ENCODE measurements at regions not wholly inside any gene's neighbourhood (a gene's known extent, or its start where the extent isn't known, plus 50 kb on each side); places are given as distances from the start of the nearest gene placed in this dataset.

DNA sequence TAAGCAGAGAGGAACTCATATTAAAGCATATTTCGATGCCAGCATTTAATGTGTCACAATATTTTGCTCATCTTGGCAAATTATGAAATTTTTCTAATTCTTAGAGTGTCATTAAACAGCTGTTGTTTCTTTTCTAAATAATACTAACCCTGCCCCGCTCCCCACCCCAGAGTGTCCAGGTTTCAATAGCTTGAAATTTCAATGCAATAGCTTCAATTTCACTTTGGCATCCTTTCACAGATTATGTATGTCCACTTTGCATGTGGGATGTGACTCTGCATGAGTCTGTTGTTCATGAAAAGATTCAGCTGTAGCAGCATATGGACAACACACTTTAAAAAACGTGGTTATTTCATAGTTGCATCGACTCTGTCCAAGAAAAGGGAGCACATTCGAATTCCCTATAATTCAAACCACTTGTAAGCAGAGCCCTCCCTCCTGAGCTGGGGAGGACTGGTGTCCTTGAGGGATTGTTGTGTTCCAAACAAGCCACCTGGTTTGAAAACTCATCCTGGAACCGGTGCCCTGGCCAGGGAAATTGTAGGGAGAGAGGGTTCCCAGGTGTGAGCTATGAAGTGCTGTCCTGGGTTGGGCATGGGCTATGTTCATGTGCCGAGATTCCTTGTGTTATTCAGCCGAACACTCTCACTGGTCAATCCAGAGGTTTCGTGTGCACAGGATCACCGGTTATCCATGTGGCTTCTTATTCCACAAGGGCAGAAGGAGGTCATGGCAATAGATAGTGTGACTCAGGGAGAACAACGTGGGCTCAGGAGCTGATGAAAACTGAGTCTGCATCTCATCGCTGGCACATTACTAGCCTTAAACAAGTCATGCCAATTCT is 64.6 kb upstream of the CREB5 start:
- Mint-ChIP-seq H3K27ac (no peak overlapping the region), H3K9me3 (ENCODE audit: low read depth) (peaks cover 7% of the 10 kb centered on the region), H3K36me3 (ENCODE audit: insufficient read depth) (no peaks in the 10 kb centered on the region), H3K4me1 (ENCODE audit: low read depth) (peaks cover 4% of the 10 kb centered on the region), H3K27me3 (peaks cover 15% of the 10 kb centered on the region), H3K4me3 (ENCODE audit: low read depth) (no peak overlapping the region)
- DNase-seq (ENCODE audit: low spot score, unreplicated experiment), result no peak
- no peak for TF ChIP-seq CTCF (IDR thresholded peaks at IDR 0.05; ENCODE audit: unreplicated experiment)

DNA sequence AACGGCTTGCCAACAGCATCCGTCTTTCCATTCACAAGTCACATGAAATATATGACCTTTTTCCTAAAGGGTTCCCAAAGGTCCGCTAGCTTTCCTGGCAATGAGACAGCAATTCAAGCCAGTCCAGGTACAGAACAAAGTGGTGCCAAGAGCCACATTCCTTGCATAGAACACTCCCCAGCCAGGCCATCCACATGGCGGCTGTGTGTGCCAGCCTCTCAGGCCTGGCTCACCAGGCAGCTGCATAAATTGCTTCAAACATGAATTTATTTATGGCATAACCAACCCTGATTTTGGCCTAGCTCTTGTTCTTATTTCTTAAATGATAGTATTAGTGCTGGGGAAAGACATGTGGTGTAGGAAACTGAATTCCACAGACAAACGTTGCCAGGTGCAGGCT is 63.7 kb upstream of the CREB5 start:
- TF ChIP-seq CTCF (IDR thresholded peaks at IDR 0.05; ENCODE audit: unreplicated experiment), result no peak
- Mint-ChIP-seq H3K27ac (no peak overlapping the region), H3K4me1 (ENCODE audit: low read depth) (peaks cover 4% of the 10 kb centered on the region), H3K36me3 (ENCODE audit: insufficient read depth) (no peaks in the 10 kb centered on the region), H3K9me3 (ENCODE audit: low read depth) (peaks cover 6% of the 10 kb centered on the region), H3K4me3 (ENCODE audit: low read depth) (no peak overlapping the region), H3K27me3 (peaks cover 15% of the 10 kb centered on the region)
- DNase-seq (ENCODE audit: low spot score, unreplicated experiment), result no peak

DNA sequence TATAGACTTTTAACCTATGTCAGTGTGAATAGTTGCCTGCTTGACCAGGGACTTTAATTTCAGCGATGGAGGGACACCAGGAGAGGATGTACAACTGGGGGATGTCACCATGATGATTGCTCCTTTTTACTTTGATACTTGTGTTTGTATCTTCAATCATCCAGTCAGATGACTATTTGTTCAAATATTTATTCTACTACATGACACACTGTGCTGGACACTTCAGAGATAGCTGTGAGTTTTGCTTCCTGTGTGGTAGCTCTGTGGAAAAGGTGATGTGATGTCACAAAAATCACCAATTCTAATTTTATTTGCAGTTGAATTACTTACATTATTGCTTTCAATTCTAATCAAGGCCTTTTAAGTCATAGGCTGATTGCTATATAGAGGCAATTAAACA is 62.7 kb upstream of the CREB5 start:
- no peaks in the 10 kb centered on the region for H3K9me3 Mint-ChIP-seq (ENCODE audit: low read depth)
- no peak for TF ChIP-seq CTCF (IDR thresholded peaks at IDR 0.05; ENCODE audit: unreplicated experiment)
- no peak overlapping the region for H3K4me3 Mint-ChIP-seq (ENCODE audit: low read depth)
- no peak for DNase-seq (ENCODE audit: low spot score, unreplicated experiment)
- H3K36me3 Mint-ChIP-seq (ENCODE audit: insufficient read depth), result no peaks in the 10 kb centered on the region
- H3K27ac Mint-ChIP-seq, result no peak overlapping the region
- peaks cover 15% of the 10 kb centered on the region for H3K27me3 Mint-ChIP-seq
- H3K4me1 Mint-ChIP-seq (ENCODE audit: low read depth), result peaks cover 4% of the 10 kb centered on the region

GRCh38 chr7:28350662-28351061 is 61.7 kb upstream of the CREB5 start:
- Mint-ChIP-seq H3K4me1 (ENCODE audit: low read depth) (peaks cover 9% of the 10 kb centered on the region), H3K27ac (peak overlapping the region; percentile 63), H3K36me3 (ENCODE audit: insufficient read depth) (no peaks in the 10 kb centered on the region), H3K27me3 (peaks cover 15% of the 10 kb centered on the region), H3K4me3 (ENCODE audit: low read depth) (no peak overlapping the region), H3K9me3 (ENCODE audit: low read depth) (no peaks in the 10 kb centered on the region)
- no peak for TF ChIP-seq CTCF (IDR thresholded peaks at IDR 0.05; ENCODE audit: unreplicated experiment)
- no peak for DNase-seq (ENCODE audit: low spot score, unreplicated experiment)

DNA sequence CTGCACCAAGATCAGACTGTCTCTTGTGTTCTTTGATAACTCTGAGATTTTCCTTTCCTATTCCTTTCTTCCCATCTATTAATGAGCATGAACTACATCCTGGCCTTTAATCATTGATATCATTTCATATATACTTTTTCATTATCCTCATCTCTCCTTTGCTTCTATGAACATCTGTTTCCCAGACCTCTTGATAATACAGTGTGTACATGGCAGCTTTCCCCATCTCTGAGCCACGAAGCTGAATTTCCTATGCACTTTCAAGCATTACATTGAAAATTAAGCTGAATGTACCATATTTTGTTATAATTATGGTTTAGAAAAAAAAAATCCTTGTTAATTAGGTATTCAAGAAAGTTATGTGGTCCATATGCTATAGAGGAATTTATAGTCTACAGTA is 60.9 kb upstream of the CREB5 start:
- TF ChIP-seq CTCF (IDR thresholded peaks at IDR 0.05; ENCODE audit: unreplicated experiment), result no peak
- Mint-ChIP-seq H3K36me3 (ENCODE audit: insufficient read depth) (no peaks in the 10 kb centered on the region), H3K9me3 (ENCODE audit: low read depth) (no peaks in the 10 kb centered on the region), H3K4me1 (ENCODE audit: low read depth) (peaks cover 17% of the 10 kb centered on the region), H3K27me3 (peaks cover 15% of the 10 kb centered on the region), H3K27ac (no peak overlapping the region), H3K4me3 (ENCODE audit: low read depth) (no peak overlapping the region)
- DNase-seq (ENCODE audit: low spot score, unreplicated experiment), result no peak

Measured in progenitor cell of endocrine pancreas (in vitro differentiated cells).